Vagina (tissue), 2 donors: ENCODE measurements at regions not wholly inside any gene's neighbourhood (a gene's known extent, or its start where the extent isn't known, plus 50 kb on each side); places are given as distances from the start of the nearest gene placed in this dataset.

Experiments used
- CTCF ChIP-seq, 3 experiments: fragments of 450-650 bp in 2 of 3; fragments of 200-600 bp in 1 of 3; sonication (generic) in 1 of 3; IDR thresholded peaks; one replicate each; pipeline ENCODE4 v1.5.1; 2017 to 2019; ENCODE audit warnings: antibody characterized with exemption in 3 of 3, mild to moderate bottlenecking in 2 of 3, moderate library complexity in 2 of 3
- POLR2AphosphoS5 ChIP-seq, 2 donors: sonication (generic); formaldehyde crosslinking; IDR thresholded peaks; one replicate each; pipeline ENCODE4 v1.9.0; 2017; ENCODE audit warnings: antibody characterized with exemption in 2 of 2, mild to moderate bottlenecking in 2 of 2, low read depth in 1 of 2; ENCODE audit not compliant: insufficient read depth in 1 of 2

- no peak for TF ChIP-seq CTCF (IDR thresholded peaks at IDR 0.05)
- no peak for TF ChIP-seq POLR2AphosphoS5 (IDR thresholded peaks at IDR 0.05; ENCODE audit: insufficient read depth in 1 of 2, low read depth in 1 of 2)
Measured at GRCh38 chr13:79880818-79881217, 399.9 kb downstream of the NDFIP2 start.
